RWPE1 (cell line): ENCODE measurements at regions not wholly inside any gene's neighbourhood (a gene's known extent, or its start where the extent isn't known, plus 50 kb on each side); places are given as distances from the start of the nearest gene placed in this dataset.
"Not testable (repeated sequence)": the region's sequence is repeated elsewhere in the genome, so short reads cannot be mapped to it uniquely, and the experiment has no call there.

ENCODE experiments used
- CTCF ChIA-PET: fragments of 350-600 bp; sonication (Branson Sonifier 250); formaldehyde crosslinking; extraction: SDS; loops from one replicate; lab custom pipeline; 2021; lab: Yijun Ruan, JAX
- POLR2A ChIA-PET: fragments of 400-600 bp; formaldehyde crosslinking; extraction: SDS; loops from one replicate; lab custom pipeline; 2020; ENCODE audit warnings: antibody characterized with exemption; ENCODE audit not compliant: low non-redundant PET; lab: Yijun Ruan, JAX
- DNase-seq: peaks from one replicate; pipeline ENCODE4 v3.0.0; 2012; ENCODE audit warnings: low spot score
- H3K27ac ChIP-seq: fragments of 450-650 bp; 2 replicates; pipeline ENCODE4 v1.5.1; 2017
- CTCF ChIP-seq: fragments of 450-650 bp; conservative IDR thresholded peaks from 2 replicates; pipeline ENCODE4 v1.5.1; 2017; ENCODE audit warnings: low read depth, mild to moderate bottlenecking

- ChIA-PET POLR2A (no interaction called here), CTCF (no interaction called here)
- H3K27ac ChIP-seq, result no peak overlapping the region
- TF ChIP-seq CTCF, result no peak
- DNase-seq, result no peak
Measured at GRCh38 chr15:62412686-62413085, 247.6 kb upstream of the C2CD4B start.

DNA sequence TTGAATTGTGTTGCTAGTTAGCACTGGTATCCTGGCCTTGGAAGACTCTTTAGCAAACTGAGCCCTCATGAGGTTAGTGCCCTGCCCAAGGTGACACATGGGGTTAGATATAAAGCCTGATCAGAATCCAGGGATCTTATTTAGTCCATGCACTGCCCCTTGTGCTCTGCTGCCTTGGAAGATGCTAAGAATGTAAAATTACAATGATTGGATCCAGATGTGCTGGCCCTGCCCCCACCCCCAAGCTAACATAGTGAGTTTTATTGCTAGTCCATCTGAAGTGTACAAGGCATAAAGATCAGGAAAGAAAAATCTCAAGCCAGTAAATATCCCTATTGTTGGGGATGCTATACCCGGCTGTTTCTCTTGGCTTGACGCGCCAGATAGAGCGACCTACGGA lies 248.1 kb upstream of the C2CD4B start:
- ChIA-PET CTCF (no interaction called here), POLR2A (no interaction called here)
- TF ChIP-seq CTCF, result no peak
- H3K27ac ChIP-seq, result no peak overlapping the region
- no peak for DNase-seq

DNA sequence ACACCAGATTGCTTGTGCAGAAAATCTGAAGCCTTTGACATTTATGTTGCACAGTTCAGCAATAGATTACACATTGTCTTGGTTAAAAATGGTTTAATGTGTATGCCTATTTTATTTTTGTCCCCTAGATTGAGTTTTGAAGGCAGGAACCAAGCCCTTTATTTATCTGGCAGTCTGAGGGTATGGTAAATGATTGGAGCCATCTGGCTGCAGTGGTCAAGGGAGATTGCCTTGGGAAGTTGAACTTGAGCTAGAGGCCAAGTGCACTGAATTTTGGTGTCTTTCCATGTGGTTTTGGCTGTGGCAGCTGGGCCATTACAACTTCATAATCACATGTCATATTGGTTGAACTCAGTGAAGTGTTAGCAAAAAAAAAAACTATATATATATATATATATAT lies 248.7 kb upstream of the C2CD4B start:
- no peak for DNase-seq
- no peak overlapping the region for H3K27ac ChIP-seq
- ChIA-PET POLR2A (no interaction called here), CTCF (interaction anchor here (0.7 kb wide), 1 partner anchor 114 kb away, joined by 3 read pairs; no protein-coding TSS in a partner anchor)
- TF ChIP-seq CTCF, result no peak

DNA sequence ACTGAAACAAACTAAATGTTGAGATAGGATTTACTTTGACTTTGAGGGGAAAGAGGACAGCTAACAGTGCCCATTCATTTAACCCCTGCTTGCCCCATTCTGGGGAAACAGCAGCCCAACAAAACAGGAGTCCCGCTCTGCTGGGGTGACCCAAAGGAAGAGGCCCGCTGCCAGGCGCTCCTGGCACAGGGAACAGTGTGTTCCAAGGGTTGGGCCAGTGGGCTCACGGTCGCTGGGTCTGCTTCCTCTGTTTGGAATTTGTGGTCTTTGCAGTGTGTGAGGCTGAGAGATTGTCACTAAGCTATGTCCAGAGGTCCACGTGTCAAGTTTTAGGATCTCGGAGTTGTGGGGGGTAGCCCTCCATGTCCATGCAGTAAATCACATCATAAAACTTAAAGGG lies 250.4 kb upstream of the C2CD4B start:
- CTCF ChIA-PET, result interaction anchor here (0.7 kb wide), 1 partner anchor 326 kb away, joined by 3 read pairs; no protein-coding TSS in a partner anchor
- POLR2A ChIA-PET, result no interaction called here
- H3K27ac ChIP-seq, result no peak overlapping the region
- no peak for TF ChIP-seq CTCF
- DNase-seq, result no peak

DNA sequence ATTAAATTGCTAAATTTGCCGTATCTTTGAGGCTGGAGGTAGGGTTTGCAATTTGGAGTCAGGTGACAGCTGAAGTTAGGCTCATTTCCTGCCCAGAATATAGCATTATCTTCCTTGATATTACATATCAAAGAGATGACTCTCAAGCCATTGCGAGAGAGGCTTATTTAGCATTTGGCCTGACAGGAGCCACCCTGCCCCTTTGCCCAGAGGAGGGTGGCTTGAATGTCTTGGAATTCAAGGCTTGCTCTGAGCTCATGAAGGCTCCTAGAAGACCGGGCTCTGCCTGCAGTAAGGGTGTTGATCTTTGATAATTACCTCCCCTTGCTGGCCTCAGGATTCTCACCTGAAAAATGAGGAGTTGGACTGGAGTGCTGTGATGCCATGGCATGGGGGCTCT lies 251.4 kb upstream of the C2CD4B start:
- no peak overlapping the region for H3K27ac ChIP-seq
- POLR2A ChIA-PET, result interaction anchor here (0.6 kb wide), 1 partner anchor 132 kb away, joined by 3 read pairs; no protein-coding TSS in a partner anchor
- no peak for DNase-seq
- no peak for TF ChIP-seq CTCF
- CTCF ChIA-PET, result no interaction called here

- POLR2A ChIA-PET, result no interaction called here
- DNase-seq, result no peak
- no peak overlapping the region for H3K27ac ChIP-seq
- CTCF ChIA-PET, result no interaction called here
- TF ChIP-seq CTCF, result no peak
Measured at GRCh38 chr15:62417439-62417838, 252.4 kb upstream of the C2CD4B start.

- DNase-seq, CTCF ChIA-PET, H3K27ac ChIP-seq, POLR2A ChIA-PET: not testable (repeated sequence)
Measured at GRCh38 chr15:62418496-62418895, 253.4 kb upstream of the C2CD4B start.
